A673 (cell line): ENCODE measurements at regions not wholly inside any gene's neighbourhood (a gene's known extent, or its start where the extent isn't known, plus 50 kb on each side); places are given as distances from the start of the nearest gene placed in this dataset.

Experiments used
- EZH2 ChIP-seq: fragments of 200-600 bp; sonication (generic); IDR thresholded peaks from 2 replicates; pipeline ENCODE4 v1.6.1; 2017; ENCODE audit warnings: borderline replicate concordance, low read depth, mild to moderate bottlenecking, mixed read lengths, antibody characterized with exemption, low read length; ENCODE audit not compliant: poor library complexity, severe bottlenecking
- TF ChIP-seq, protein P1 (sequence below): fragments of 300-800, 200-600 bp; sonication (generic); conservative IDR thresholded peaks from 2 replicates; pipeline ENCODE4 v1.5.1; 2017; ENCODE audit warnings: low read depth, mild to moderate bottlenecking, antibody characterized with exemption, low read length, moderate library complexity, mixed read lengths

DNA sequence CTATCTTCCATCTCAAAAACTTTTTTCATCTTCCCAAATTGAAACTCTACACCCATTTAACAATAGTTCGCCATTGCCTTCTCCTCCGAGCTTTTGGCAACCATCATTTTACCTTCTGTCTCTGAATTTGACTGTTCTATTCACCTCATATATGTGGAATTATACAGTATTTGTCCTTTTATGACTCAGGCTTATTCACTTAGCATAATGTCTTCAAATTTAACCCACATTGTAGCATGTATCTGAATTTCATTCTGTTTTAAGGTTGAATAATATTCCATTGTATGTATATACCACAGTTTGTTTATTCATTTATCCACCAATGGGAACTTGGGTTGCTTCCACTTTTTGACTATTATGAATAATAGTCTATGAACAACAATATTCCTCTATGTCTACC, 233.9 kb downstream of the GPD2 start:
- TF ChIP-seq, protein P1, sequence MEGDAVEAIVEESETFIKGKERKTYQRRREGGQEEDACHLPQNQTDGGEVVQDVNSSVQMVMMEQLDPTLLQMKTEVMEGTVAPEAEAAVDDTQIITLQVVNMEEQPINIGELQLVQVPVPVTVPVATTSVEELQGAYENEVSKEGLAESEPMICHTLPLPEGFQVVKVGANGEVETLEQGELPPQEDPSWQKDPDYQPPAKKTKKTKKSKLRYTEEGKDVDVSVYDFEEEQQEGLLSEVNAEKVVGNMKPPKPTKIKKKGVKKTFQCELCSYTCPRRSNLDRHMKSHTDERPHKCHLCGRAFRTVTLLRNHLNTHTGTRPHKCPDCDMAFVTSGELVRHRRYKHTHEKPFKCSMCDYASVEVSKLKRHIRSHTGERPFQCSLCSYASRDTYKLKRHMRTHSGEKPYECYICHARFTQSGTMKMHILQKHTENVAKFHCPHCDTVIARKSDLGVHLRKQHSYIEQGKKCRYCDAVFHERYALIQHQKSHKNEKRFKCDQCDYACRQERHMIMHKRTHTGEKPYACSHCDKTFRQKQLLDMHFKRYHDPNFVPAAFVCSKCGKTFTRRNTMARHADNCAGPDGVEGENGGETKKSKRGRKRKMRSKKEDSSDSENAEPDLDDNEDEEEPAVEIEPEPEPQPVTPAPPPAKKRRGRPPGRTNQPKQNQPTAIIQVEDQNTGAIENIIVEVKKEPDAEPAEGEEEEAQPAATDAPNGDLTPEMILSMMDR, result no peak
- TF ChIP-seq EZH2, result no peak
